Endothelial cell of umbilical vein (primary cell): ENCODE measurements at regions not wholly inside any gene's neighbourhood (a gene's known extent, or its start where the extent isn't known, plus 50 kb on each side); places are given as distances from the start of the nearest gene placed in this dataset.
A peak's percentile ranks its signal among the peaks of the same experiment; 100 is the strongest.
"Not testable (repeated sequence)": the region's sequence is repeated elsewhere in the genome, so short reads cannot be mapped to it uniquely, and the experiment has no call there.

Experiments
- BruUV-seq: library from RNA; stranded (reverse); fragments of 400-500 nt; replicated peaks from 2 replicates; lab custom pipeline; 2021; lab: Mats Ljungman, UMichigan
- CTCF ChIA-PET: fragments of 300-600, 350-600 bp; sonication (Branson Sonifier 250); formaldehyde crosslinking; loops from one replicate; lab custom pipeline; 2021; ENCODE audit warnings: antibody characterized with exemption, inconsistent platforms; lab: Charles Lee
- POLR2A ChIA-PET: fragments of 300-600, 350-600 bp; sonication (Branson Sonifier 250); formaldehyde crosslinking; loops from one replicate; lab custom pipeline; 2021; ENCODE audit warnings: antibody characterized with exemption, inconsistent platforms; lab: Charles Lee
- DNase-seq: peaks from one replicate; pipeline ENCODE4 v3.0.0-alpha.2; 2011; ENCODE audit warnings: low read depth, low spot score
- FAIRE-seq: peaks from 2 replicates; lab custom pipeline; 2011; peaks lifted over from hg19 to GRCh38; lab: Jason Lieb, UNC
- H2AFZ ChIP-seq: 2 replicates; pipeline ENCODE4 v1.6.0; 2012; ENCODE audit warnings: low read depth, low read length, control low read depth, inconsistent platforms
- H3K27ac ChIP-seq: 2 replicates; pipeline ENCODE4 v1.5.1; 2011; ENCODE audit warnings: low read depth, mild to moderate bottlenecking, control low read depth, low read length, moderate library complexity; ENCODE audit not compliant: insufficient read depth
- H3K27me3 ChIP-seq, 2 experiments: 2 replicates each; pipeline versions ENCODE4 v1.6.0 to v1.6.1; 2011; ENCODE audit warnings: low read length in 2 of 2, mixed read lengths in 1 of 2; ENCODE audit not compliant: control insufficient read depth in 2 of 2, insufficient read depth in 2 of 2
- H3K36me3 ChIP-seq, 2 experiments: 2 replicates in 1 of 2; 3 replicates in 1 of 2; pipeline ENCODE4 v1.5.1; 2011; ENCODE audit warnings: low read length in 2 of 2, mild to moderate bottlenecking in 1 of 2, moderate library complexity in 1 of 2; ENCODE audit not compliant: control insufficient read depth in 2 of 2, insufficient read depth in 2 of 2; ENCODE audit errors: extremely low read depth in 1 of 2
- H3K4me1 ChIP-seq: 3 replicates; pipeline ENCODE4 v1.5.1; 2011; ENCODE audit warnings: mild to moderate bottlenecking, low read length; ENCODE audit not compliant: control insufficient read depth, insufficient read depth; ENCODE audit errors: extremely low read depth
- H3K4me2 ChIP-seq: 2 replicates; pipeline ENCODE4 v1.6.1; 2011; ENCODE audit warnings: low read length, control low read depth, mixed read lengths; ENCODE audit not compliant: insufficient read depth
- H3K4me3 ChIP-seq, 3 experiments: fragments of 200-600 bp in 1 of 3; sonication (generic), shearing (Covaris generic) in 1 of 3; replicated peaks in 1 of 3; 2 replicates each; pipeline ENCODE4 v1.5.1; 2011 to 2016; ENCODE audit warnings: control low read depth in 3 of 3, low read length in 3 of 3, mild to moderate bottlenecking in 2 of 3, inconsistent platforms in 1 of 3, low read depth in 1 of 3, moderate library complexity in 1 of 3; ENCODE audit not compliant: insufficient read depth in 1 of 3
- H3K79me2 ChIP-seq: 2 replicates; pipeline ENCODE4 v1.6.0; 2012; ENCODE audit warnings: low read length, inconsistent platforms; ENCODE audit not compliant: control insufficient read depth, insufficient read depth
- H3K9ac ChIP-seq: replicated peaks from 2 replicates; pipeline ENCODE3; 2011; ENCODE audit warnings: low read length, control low read depth; ENCODE audit not compliant: insufficient read depth; ENCODE audit errors: extremely low read depth
- H3K9me1 ChIP-seq: replicated peaks from 3 replicates; pipeline ENCODE4 v1.6.0; 2011; ENCODE audit warnings: mild to moderate bottlenecking, low read length; ENCODE audit not compliant: control insufficient read depth, insufficient read depth; ENCODE audit errors: extremely low read depth
- H3K9me3 ChIP-seq: replicated peaks from 2 replicates; pipeline ENCODE4 v1.5.1; 2012; ENCODE audit warnings: low read length, inconsistent platforms; ENCODE audit not compliant: control insufficient read depth, insufficient read depth
- H4K20me1 ChIP-seq: replicated peaks from 2 replicates; pipeline ENCODE3; 2011; ENCODE audit warnings: mild to moderate bottlenecking, low read length; ENCODE audit not compliant: control insufficient read depth, insufficient read depth; ENCODE audit errors: extremely low read depth
- EZH2 ChIP-seq: IDR thresholded peaks from 2 replicates; pipeline ENCODE4 v1.6.1; 2012; ENCODE audit warnings: borderline replicate concordance, low read depth, mild to moderate bottlenecking, moderate library complexity, low read length, inconsistent platforms; ENCODE audit not compliant: severe bottlenecking
- FOS ChIP-seq: IDR thresholded peaks from 2 replicates; pipeline ENCODE4 v1.6.1; 2011; ENCODE audit warnings: mild to moderate bottlenecking, low read length, moderate library complexity, borderline replicate concordance; ENCODE audit not compliant: insufficient read depth
- GATA2 ChIP-seq: IDR thresholded peaks from 2 replicates; pipeline ENCODE4 v1.7.0; 2011; ENCODE audit warnings: low read depth, mild to moderate bottlenecking, moderate library complexity, mixed read lengths, low read length; ENCODE audit not compliant: insufficient read length, insufficient read depth
- JUN ChIP-seq: IDR thresholded peaks from 2 replicates; pipeline ENCODE4 v1.6.1; 2011; ENCODE audit warnings: borderline replicate concordance, low read depth; ENCODE audit not compliant: insufficient read length, insufficient read depth
- MAX ChIP-seq: IDR thresholded peaks from 2 replicates; pipeline ENCODE4 v1.6.1; 2011; ENCODE audit not compliant: insufficient read depth, insufficient read length
- MYC ChIP-seq: IDR thresholded peaks from one replicate; pipeline ENCODE4 v1.6.1; 2011; ENCODE audit warnings: mild to moderate bottlenecking, low read depth, low read length
- POLR2A ChIP-seq: IDR thresholded peaks from 2 replicates; pipeline ENCODE4 v1.6.1; 2012; ENCODE audit warnings: low read depth, mild to moderate bottlenecking, control low read depth, low read length
- POLR2AphosphoS5 ChIP-seq: IDR thresholded peaks from 2 replicates; pipeline ENCODE4 v1.6.1; 2012; ENCODE audit warnings: low read depth, mild to moderate bottlenecking, control low read depth, low read length, moderate library complexity; ENCODE audit not compliant: insufficient read depth
- dilution Hi-C: fragments of 300-500 bp; cut with MboI; formaldehyde crosslinking; loops from one replicate; pipeline ENCODE4 v1.15.0; 2019; ENCODE audit warnings: low sequenced_read_pairs; ENCODE audit not compliant: extremely low pct_ligation_motif_present
- intact Hi-C: fragments of 100-400 bp; cut with micrococcal nuclease; formaldehyde crosslinking; loops from one replicate; pipeline ENCODE4 v1.10.0; 2022
- TF ChIP-seq, protein P1 (sequence below), 2 donors: IDR thresholded peaks; 1 replicate in 1 of 2; 2 replicates in 1 of 2; pipeline ENCODE4 v1.5.1; 2011; ENCODE audit warnings: low read length in 2 of 2, mild to moderate bottlenecking in 2 of 2, moderate library complexity in 2 of 2, control low read depth in 1 of 2, inconsistent platforms in 1 of 2, low read depth in 1 of 2; ENCODE audit not compliant: insufficient read depth in 1 of 2; ENCODE audit errors: extremely low read depth in 1 of 2

- H3K4me1 ChIP-seq, H3K9ac ChIP-seq, POLR2A ChIA-PET, H3K27ac ChIP-seq, H3K36me3 ChIP-seq, H3K9me1 ChIP-seq, H3K4me2 ChIP-seq, H2AFZ ChIP-seq, H3K9me3 ChIP-seq, H4K20me1 ChIP-seq, H3K4me3 ChIP-seq, dilution Hi-C loops, BruUV-seq, H3K27me3 ChIP-seq, H3K79me2 ChIP-seq: not testable (repeated sequence)
- DNase-seq (peak; percentile 49), FAIRE-seq (peak; percentile 76)
- CTCF ChIA-PET: interaction anchor here (0.7 to 8.7 kb wide), 16 partner anchors 9 to 947 kb away, joined by 3 to 116 read pairs (median 4); partner anchors contain the start of genes JMJD6, METTL23 and MGAT5B
- TF ChIP-seq, protein P1, sequence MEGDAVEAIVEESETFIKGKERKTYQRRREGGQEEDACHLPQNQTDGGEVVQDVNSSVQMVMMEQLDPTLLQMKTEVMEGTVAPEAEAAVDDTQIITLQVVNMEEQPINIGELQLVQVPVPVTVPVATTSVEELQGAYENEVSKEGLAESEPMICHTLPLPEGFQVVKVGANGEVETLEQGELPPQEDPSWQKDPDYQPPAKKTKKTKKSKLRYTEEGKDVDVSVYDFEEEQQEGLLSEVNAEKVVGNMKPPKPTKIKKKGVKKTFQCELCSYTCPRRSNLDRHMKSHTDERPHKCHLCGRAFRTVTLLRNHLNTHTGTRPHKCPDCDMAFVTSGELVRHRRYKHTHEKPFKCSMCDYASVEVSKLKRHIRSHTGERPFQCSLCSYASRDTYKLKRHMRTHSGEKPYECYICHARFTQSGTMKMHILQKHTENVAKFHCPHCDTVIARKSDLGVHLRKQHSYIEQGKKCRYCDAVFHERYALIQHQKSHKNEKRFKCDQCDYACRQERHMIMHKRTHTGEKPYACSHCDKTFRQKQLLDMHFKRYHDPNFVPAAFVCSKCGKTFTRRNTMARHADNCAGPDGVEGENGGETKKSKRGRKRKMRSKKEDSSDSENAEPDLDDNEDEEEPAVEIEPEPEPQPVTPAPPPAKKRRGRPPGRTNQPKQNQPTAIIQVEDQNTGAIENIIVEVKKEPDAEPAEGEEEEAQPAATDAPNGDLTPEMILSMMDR (IDR thresholded peaks at IDR 0.05; ENCODE audit: extremely low read depth in 1 of 2, insufficient read depth in 1 of 2, low read depth in 1 of 2, low read length in 2 of 2): peak; percentile 72 to 82
- intact Hi-C loops: loop anchor here (1.0 to 2.0 kb wide), 2 partner anchors 56 to 199 kb away; partner anchors contain the start of gene MGAT5B
These were observed 73.9 kb upstream of the SEC14L1 start for GRCh38 chr17:77066726-77067409.

GRCh38 chr17:77068915-77069314, 71.9 kb upstream of the SEC14L1 start:
- TF ChIP-seq MYC: no peak
- TF ChIP-seq GATA2: no peak
- TF ChIP-seq POLR2AphosphoS5: no peak
- TF ChIP-seq FOS: no peak
- no peak for TF ChIP-seq JUN
- TF ChIP-seq, protein P1 (IDR thresholded peaks at IDR 0.05; ENCODE audit: extremely low read depth in 1 of 2, insufficient read depth in 1 of 2, low read depth in 1 of 2, low read length in 2 of 2): no peak
- no peak for TF ChIP-seq EZH2
- no peak for TF ChIP-seq POLR2A
- no peak for TF ChIP-seq MAX
- Histone ChIP-seq H4K20me1 (no peaks in the 10 kb centered on the region), H3K4me1 (no peaks in the 10 kb centered on the region), H3K27me3 (peaks cover 9% of the 10 kb centered on the region in 2 experiments), H3K4me3 (no peak overlapping the region), H3K9me3 (no peaks in the 10 kb centered on the region), H2AFZ (no peak overlapping the region), H3K27ac (no peak overlapping the region), H3K79me2 (no peaks in the 10 kb centered on the region), H3K36me3 (no peaks in the 10 kb centered on the region), H3K9me1 (no peaks in the 10 kb centered on the region), H3K9ac (no peak overlapping the region), H3K4me2 (no peak overlapping the region)
- intact Hi-C loops: no loop called here
- dilution Hi-C loops: no loop called here
- DNase-seq: no peak
- ChIA-PET CTCF (interaction anchor here (3.2 to 8.7 kb wide), 3 partner anchors 11 to 252 kb away, joined by 17 to 116 read pairs (median 60); partner anchors contain the start of gene MGAT5B), POLR2A (interaction anchor here (0.7 kb wide), 2 partner anchors 10 to 320 kb away, joined by 3 to 4 read pairs; no protein-coding TSS in a partner anchor)
- no peak for FAIRE-seq
- no TSS peak for BruUV-seq
